ENCODE measurements at regions not wholly inside any gene's neighbourhood (a gene's known extent, or its start where the extent isn't known, plus 50 kb on each side); places are given as distances from the start of the nearest gene placed in this dataset.

DNA sequence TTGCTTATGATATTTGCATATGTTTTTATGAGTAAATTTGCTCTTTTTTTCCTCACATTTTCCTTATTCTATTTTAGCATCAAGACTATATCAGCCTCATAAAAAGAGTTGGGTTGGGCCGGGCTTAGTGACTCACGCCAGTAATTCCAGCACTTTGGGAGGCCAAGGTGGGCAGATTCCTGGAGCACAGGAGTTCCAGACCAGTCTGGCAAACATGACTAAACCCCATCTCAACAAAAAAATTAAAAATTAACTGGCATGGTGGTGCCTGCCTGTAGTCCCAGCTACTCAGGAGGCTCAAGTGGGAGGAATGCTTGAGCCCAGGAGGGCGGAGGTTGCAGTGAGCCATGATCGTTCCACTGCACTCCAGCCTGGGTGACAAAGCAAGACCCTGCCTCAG, 148.8 kb upstream of the ANO5 start:
- H3K4me3 ChIP-seq (ENCODE audit: low read depth, low read length), result no peak overlapping the region
- no peak for DNase-seq (ENCODE audit: low read depth)
- TF ChIP-seq, protein P1, sequence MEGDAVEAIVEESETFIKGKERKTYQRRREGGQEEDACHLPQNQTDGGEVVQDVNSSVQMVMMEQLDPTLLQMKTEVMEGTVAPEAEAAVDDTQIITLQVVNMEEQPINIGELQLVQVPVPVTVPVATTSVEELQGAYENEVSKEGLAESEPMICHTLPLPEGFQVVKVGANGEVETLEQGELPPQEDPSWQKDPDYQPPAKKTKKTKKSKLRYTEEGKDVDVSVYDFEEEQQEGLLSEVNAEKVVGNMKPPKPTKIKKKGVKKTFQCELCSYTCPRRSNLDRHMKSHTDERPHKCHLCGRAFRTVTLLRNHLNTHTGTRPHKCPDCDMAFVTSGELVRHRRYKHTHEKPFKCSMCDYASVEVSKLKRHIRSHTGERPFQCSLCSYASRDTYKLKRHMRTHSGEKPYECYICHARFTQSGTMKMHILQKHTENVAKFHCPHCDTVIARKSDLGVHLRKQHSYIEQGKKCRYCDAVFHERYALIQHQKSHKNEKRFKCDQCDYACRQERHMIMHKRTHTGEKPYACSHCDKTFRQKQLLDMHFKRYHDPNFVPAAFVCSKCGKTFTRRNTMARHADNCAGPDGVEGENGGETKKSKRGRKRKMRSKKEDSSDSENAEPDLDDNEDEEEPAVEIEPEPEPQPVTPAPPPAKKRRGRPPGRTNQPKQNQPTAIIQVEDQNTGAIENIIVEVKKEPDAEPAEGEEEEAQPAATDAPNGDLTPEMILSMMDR (IDR thresholded peaks at IDR 0.05; ENCODE audit: low read depth, low read length, missing control alignments), result no peak

DNA sequence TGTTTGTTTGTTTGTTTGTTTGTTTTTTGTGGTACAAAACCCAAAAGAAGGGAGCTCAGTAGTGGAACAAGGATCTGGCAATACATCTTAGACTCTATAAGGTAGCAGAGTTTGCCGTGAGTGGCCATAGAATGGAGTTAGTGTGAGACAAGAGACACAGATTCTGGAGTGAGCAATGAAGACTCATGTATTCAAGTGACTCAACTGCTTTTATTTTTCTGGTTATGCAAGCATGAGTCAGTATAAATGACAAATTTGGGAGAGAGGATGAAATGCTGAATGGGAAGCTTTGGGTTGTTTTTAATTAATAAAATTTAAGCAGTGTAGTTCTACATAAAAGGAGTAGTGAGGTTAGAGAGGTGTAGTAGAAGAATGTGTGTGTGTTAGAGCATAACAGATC, 143.6 kb upstream of the ANO5 start:
- no peak for DNase-seq (ENCODE audit: low read depth)
- H3K4me3 ChIP-seq (ENCODE audit: low read depth, low read length), result no peak overlapping the region
- TF ChIP-seq, protein P1 (IDR thresholded peaks at IDR 0.05; ENCODE audit: low read depth, low read length, missing control alignments), result no peak

GRCh38 chr11:22065472-22065871, 127.4 kb upstream of the ANO5 start:
- no peak for DNase-seq (ENCODE audit: low read depth)
- no peak overlapping the region for H3K4me3 ChIP-seq (ENCODE audit: low read depth, low read length)
- TF ChIP-seq, protein P1 (IDR thresholded peaks at IDR 0.05; ENCODE audit: low read depth, low read length, missing control alignments), result no peak

DNA sequence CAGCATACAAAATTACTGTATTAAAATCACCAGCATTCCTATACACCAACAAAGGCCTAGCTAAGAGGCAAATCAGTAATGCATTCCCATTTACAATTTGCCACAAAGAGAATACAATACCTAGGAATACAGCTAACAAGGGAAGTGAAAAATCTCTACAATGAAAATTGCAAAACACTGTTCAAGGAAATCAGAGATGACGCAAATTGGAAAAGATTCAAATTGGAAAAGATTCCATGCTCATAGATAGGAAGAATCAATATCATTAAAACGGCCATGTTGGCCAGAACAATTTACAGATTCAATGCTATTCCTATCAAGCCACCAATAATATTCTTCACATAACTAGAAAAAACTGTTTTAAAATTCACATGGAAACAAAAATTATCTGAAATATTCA, 123.0 kb upstream of the ANO5 start:
- H3K4me3 ChIP-seq (ENCODE audit: low read depth, low read length), result no peak overlapping the region
- DNase-seq (ENCODE audit: low read depth), result no peak
- TF ChIP-seq, protein P1 (IDR thresholded peaks at IDR 0.05; ENCODE audit: low read depth, low read length, missing control alignments), result no peak

- DNase-seq (ENCODE audit: low read depth), result no peak
- TF ChIP-seq, protein P1 (IDR thresholded peaks at IDR 0.05; ENCODE audit: low read depth, low read length, missing control alignments), result no peak
- H3K4me3 ChIP-seq (ENCODE audit: low read depth, low read length), result no peak overlapping the region
Observed at GRCh38 chr11:22076271-22076930, 116.5 kb upstream of the ANO5 start.

DNA sequence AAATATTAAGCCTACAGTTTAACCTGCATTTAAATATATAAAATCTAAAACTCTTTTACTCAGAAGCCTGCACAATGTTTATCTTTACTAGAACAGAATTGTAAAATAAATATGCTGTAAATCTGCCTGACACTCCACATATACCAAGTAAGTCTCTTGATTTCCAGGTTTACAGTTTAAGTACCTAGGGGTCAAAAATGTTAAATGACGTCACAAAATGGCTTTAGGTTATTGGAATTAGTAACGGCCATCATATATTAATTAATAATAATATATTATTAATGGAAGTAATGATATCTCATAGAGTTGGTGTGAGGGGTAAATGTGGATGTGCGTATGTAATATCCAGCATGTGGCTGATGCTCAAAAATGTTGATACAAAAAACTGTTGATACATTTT, 114.8 kb upstream of the ANO5 start:
- DNase-seq (ENCODE audit: low read depth), result no peak
- no peak overlapping the region for H3K4me3 ChIP-seq (ENCODE audit: low read depth, low read length)
- TF ChIP-seq, protein P1 (IDR thresholded peaks at IDR 0.05; ENCODE audit: low read depth, low read length, missing control alignments), result no peak

Measured in GM12864 (cell line).